ENCODE measurements at regions not wholly inside any gene's neighbourhood (a gene's known extent, or its start where the extent isn't known, plus 50 kb on each side); places are given as distances from the start of the nearest gene placed in this dataset.
"Not testable (repeated sequence)": the region's sequence is repeated elsewhere in the genome, so short reads cannot be mapped to it uniquely, and the experiment has no call there.

GRCh38 chr6:69527921-69528476, 268.8 kb downstream of the LMBRD1 start:
- no peak for DNase-seq (ENCODE audit: insufficient read length, low spot score)
- no peak for TF ChIP-seq POLR2A (IDR thresholded peaks at IDR 0.05; ENCODE audit: low read depth, low read length)
- TF ChIP-seq POU2F2 (IDR thresholded peaks at IDR 0.05; ENCODE audit: low read depth, low read length): no peak
- TF ChIP-seq TAF1 (IDR thresholded peaks at IDR 0.05; ENCODE audit: low read depth, low read length): no peak
- no peak for TF ChIP-seq SPI1 (IDR thresholded peaks at IDR 0.05; ENCODE audit: low read depth, low read length)
- no peak for FAIRE-seq

DNA sequence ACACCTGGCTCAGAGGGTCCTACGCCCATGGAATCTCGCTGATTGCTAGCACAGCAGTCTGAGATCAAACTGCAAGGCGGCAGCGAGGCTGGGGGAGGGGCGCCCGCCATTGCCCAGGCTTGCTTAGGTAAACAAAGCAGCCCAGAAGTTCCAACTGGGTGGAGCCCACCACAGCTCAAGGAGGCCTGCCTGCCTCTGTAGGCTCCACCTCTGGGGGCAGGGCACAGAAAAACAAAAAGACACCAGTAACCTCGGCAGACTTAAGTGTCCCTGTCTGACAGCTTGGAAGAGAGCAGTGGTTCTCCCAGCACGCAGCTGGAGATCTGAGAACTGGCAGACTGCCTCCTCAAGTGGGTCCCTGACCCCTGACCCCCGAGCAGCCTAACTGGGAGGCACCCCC, 281.3 kb downstream of the LMBRD1 start:
- not testable (repeated sequence) for FAIRE-seq; DNase-seq (ENCODE audit: insufficient read length, low spot score)

GRCh38 chr6:69494595-69494994, 302.2 kb downstream of the LMBRD1 start:
- DNase-seq (ENCODE audit: insufficient read length, low spot score) (no peak), FAIRE-seq (no peak)
- no peak for TF ChIP-seq POU2F2 (IDR thresholded peaks at IDR 0.05; ENCODE audit: low read depth, low read length)
- no peak for TF ChIP-seq PAX5 (IDR thresholded peaks at IDR 0.05; ENCODE audit: insufficient read depth, low read length, severe bottlenecking)
- TF ChIP-seq POLR2AphosphoS5 (IDR thresholded peaks at IDR 0.05; ENCODE audit: low read depth, low read length): no peak
- TF ChIP-seq SPI1 (IDR thresholded peaks at IDR 0.05; ENCODE audit: low read depth, low read length): no peak
- no peak for TF ChIP-seq TAF1 (IDR thresholded peaks at IDR 0.05; ENCODE audit: low read depth, low read length)
- no peak for TF ChIP-seq POLR2A (IDR thresholded peaks at IDR 0.05; ENCODE audit: low read depth, low read length)

DNA sequence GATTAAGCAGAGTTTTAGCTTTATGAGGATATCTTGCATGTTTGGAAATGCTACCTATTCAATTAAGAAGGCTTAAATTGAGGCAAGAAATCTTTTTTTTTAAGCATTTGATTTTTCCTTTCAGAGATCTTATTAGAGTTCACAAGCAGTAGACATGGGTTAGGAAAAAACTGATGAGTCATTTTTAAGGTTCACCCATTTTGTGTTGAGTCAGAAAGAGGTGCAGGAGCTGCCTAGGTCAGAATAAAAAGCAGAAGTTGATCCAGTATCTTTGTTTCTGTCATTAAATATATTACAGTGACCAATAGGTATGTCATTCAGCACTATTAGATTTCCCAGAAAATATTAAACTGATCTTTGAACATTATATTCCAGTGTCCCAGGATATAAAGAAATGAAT, 306.8 kb downstream of the LMBRD1 start:
- FAIRE-seq (no peak), DNase-seq (ENCODE audit: insufficient read length, low spot score) (no peak)
- TF ChIP-seq SPI1 (IDR thresholded peaks at IDR 0.05; ENCODE audit: low read depth, low read length) (peak; percentile 16; the same call in 1 of the 2 replicates), POLR2AphosphoS5 (IDR thresholded peaks at IDR 0.05; ENCODE audit: low read depth, low read length) (no peak)

GRCh38 chr6:69487688-69488087, 309.1 kb downstream of the LMBRD1 start:
- TF ChIP-seq POLR2AphosphoS5 (IDR thresholded peaks at IDR 0.05; ENCODE audit: low read depth, low read length) (no peak), SPI1 (IDR thresholded peaks at IDR 0.05; ENCODE audit: low read depth, low read length) (no peak), POU2F2 (IDR thresholded peaks at IDR 0.05; ENCODE audit: low read depth, low read length) (no peak), POLR2A (IDR thresholded peaks at IDR 0.05; ENCODE audit: low read depth, low read length) (no peak), PAX5 (IDR thresholded peaks at IDR 0.05; ENCODE audit: insufficient read depth, low read length, severe bottlenecking) (no peak), TAF1 (IDR thresholded peaks at IDR 0.05; ENCODE audit: low read depth, low read length) (no peak)
- DNase-seq (ENCODE audit: insufficient read length, low spot score) (no peak), FAIRE-seq (no peak)

DNA sequence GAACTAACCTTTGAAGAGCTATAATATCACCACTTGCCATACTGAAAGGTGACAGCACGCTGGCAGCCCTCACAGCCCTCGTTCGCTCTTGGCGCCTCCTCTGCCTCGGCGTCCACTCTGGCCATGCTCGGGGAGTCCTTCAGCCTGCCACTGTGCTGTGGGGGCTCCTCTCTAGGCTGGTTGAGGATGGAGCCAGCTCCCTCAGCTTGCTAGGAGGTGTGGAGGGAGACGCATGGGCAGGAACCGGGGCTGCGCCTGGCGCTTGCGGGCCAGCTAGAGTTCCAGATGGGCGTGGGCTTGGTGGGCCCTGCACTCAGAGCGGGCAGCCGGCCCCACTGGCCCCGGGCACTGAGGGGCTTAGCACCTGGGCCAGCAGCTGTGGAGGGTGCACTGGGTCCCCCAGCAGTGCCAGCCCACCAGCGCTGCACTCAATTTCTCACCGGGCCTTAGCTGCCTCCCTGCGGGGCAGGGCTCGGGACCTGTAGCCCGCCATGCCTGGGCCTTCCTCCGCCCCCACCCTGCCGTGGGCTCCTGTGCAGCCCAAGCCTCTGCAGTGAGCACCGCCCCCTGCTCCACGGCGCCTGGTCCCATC, 329.7 kb downstream of the LMBRD1 start:
- FAIRE-seq: no peak
- DNase-seq (ENCODE audit: insufficient read length, low spot score): no peak
- no peak for TF ChIP-seq POLR2AphosphoS5 (IDR thresholded peaks at IDR 0.05; ENCODE audit: low read depth, low read length)
- TF ChIP-seq TAF1 (IDR thresholded peaks at IDR 0.05; ENCODE audit: low read depth, low read length): no peak
- TF ChIP-seq POLR2A (IDR thresholded peaks at IDR 0.05; ENCODE audit: low read depth, low read length): no peak
- no peak for TF ChIP-seq PAX5 (IDR thresholded peaks at IDR 0.05; ENCODE audit: insufficient read depth, low read length, severe bottlenecking)
- TF ChIP-seq SPI1 (IDR thresholded peaks at IDR 0.05; ENCODE audit: low read depth, low read length): no peak
- no peak for TF ChIP-seq POU2F2 (IDR thresholded peaks at IDR 0.05; ENCODE audit: low read depth, low read length)

GRCh38 chr6:69465866-69466265, 330.9 kb downstream of the LMBRD1 start:
- FAIRE-seq (no peak), DNase-seq (ENCODE audit: insufficient read length, low spot score) (no peak)
- TF ChIP-seq TAF1 (IDR thresholded peaks at IDR 0.05; ENCODE audit: low read depth, low read length) (no peak), POLR2AphosphoS5 (IDR thresholded peaks at IDR 0.05; ENCODE audit: low read depth, low read length) (no peak), PAX5 (IDR thresholded peaks at IDR 0.05; ENCODE audit: insufficient read depth, low read length, severe bottlenecking) (no peak), SPI1 (IDR thresholded peaks at IDR 0.05; ENCODE audit: low read depth, low read length) (no peak), POU2F2 (IDR thresholded peaks at IDR 0.05; ENCODE audit: low read depth, low read length) (no peak), POLR2A (IDR thresholded peaks at IDR 0.05; ENCODE audit: low read depth, low read length) (no peak)

GRCh38 chr6:69456086-69456485, 340.7 kb downstream of the LMBRD1 start:
- no peak for FAIRE-seq
- no peak for DNase-seq (ENCODE audit: insufficient read length, low spot score)
- TF ChIP-seq POLR2AphosphoS5 (IDR thresholded peaks at IDR 0.05; ENCODE audit: low read depth, low read length) (no peak), POU2F2 (IDR thresholded peaks at IDR 0.05; ENCODE audit: low read depth, low read length) (no peak), POLR2A (IDR thresholded peaks at IDR 0.05; ENCODE audit: low read depth, low read length) (no peak), TAF1 (IDR thresholded peaks at IDR 0.05; ENCODE audit: low read depth, low read length) (no peak), PAX5 (IDR thresholded peaks at IDR 0.05; ENCODE audit: insufficient read depth, low read length, severe bottlenecking) (no peak), SPI1 (IDR thresholded peaks at IDR 0.05; ENCODE audit: low read depth, low read length) (no peak)

DNA sequence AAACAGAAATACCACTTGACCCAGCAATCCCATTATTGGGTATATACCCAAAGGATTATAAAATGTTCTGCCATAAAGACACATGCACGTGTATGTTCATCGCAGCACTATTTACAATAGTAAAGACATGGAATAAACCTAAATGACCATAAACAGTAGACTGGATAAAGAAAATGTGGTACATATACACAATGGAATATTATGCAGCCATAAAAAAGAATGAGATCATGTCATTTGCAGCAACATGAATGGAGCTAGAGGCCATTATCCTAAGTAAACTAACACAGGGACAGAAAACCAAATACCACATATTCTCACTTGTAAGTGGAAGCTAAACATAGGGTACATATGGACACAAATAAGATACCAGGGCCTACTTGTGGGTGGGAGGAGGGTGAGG, 342.2 kb downstream of the LMBRD1 start:
- DNase-seq (ENCODE audit: insufficient read length, low spot score); FAIRE-seq: not testable (repeated sequence)

GRCh38 chr6:69450493-69450892, 346.3 kb downstream of the LMBRD1 start:
- not testable (repeated sequence) for FAIRE-seq

GRCh38 chr6:69449887-69450286, 346.9 kb downstream of the LMBRD1 start:
- FAIRE-seq (no peak), DNase-seq (ENCODE audit: insufficient read length, low spot score) (no peak)
- TF ChIP-seq SPI1 (IDR thresholded peaks at IDR 0.05; ENCODE audit: low read depth, low read length) (no peak), POLR2AphosphoS5 (IDR thresholded peaks at IDR 0.05; ENCODE audit: low read depth, low read length) (no peak), POU2F2 (IDR thresholded peaks at IDR 0.05; ENCODE audit: low read depth, low read length) (no peak)

More at GRCh38 chr6:69450493-69450892, 346.3 kb downstream of the LMBRD1 start:
- not testable (repeated sequence) for DNase-seq (ENCODE audit: insufficient read length, low spot score)
